Hepatocyte (in vitro differentiated cells): ENCODE measurements at regions not wholly inside any gene's neighbourhood (a gene's known extent, or its start where the extent isn't known, plus 50 kb on each side); places are given as distances from the start of the nearest gene placed in this dataset.

Experiments used
- CTCF ChIP-seq: fragments of 200-600 bp; sonication (generic); IDR thresholded peaks from 2 replicates; pipeline ENCODE4 v1.5.1; 2016; ENCODE audit warnings: antibody characterized with exemption, mild to moderate bottlenecking; ENCODE audit not compliant: poor library complexity
- EZH2 ChIP-seq: fragments of 200-600 bp; sonication (generic); IDR thresholded peaks from 2 replicates; pipeline ENCODE4 v1.6.1; 2016; ENCODE audit warnings: antibody characterized with exemption, mild to moderate bottlenecking, borderline replicate concordance

DNA sequence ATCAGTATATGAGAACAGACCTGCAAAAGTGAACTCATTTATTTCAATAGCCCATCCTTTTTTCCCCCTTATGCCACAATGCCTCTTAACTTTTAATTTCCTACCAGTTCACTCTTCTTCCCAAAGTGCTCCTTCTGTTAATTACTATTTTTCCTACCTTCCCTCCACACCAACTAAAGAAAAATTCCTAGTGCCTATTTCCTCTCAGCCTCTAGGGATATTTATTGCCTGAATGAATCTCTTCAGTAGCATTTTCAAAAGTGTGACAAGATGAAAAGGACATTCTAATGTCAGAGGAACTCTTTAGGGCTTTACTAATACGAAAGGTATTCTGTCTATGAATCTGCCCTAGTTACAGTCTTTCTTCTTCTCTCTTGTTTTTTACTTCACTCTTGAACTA lies 181.1 kb upstream of the SPRY1 start:
- TF ChIP-seq CTCF (no peak), EZH2 (no peak)
